Ishikawa (cell line): ENCODE measurements at regions not wholly inside any gene's neighbourhood (a gene's known extent, or its start where the extent isn't known, plus 50 kb on each side); places are given as distances from the start of the nearest gene placed in this dataset.

ENCODE experiments used
- CEBPB ChIP-seq: IDR thresholded peaks from 2 replicates; pipeline ENCODE4 v1.6.1; 2012
- CREB1 ChIP-seq: IDR thresholded peaks from 2 replicates; pipeline ENCODE4 v1.6.1; 2012; ENCODE audit warnings: low read depth
- EGR1 ChIP-seq: IDR thresholded peaks from 2 replicates; pipeline ENCODE4 v1.6.1; 2012
- EP300 ChIP-seq: IDR thresholded peaks from 2 replicates; pipeline ENCODE4 v1.6.1; 2012; ENCODE audit warnings: borderline replicate concordance
- FOXM1 ChIP-seq: IDR thresholded peaks from 2 replicates; pipeline ENCODE4 v1.6.1; 2012; ENCODE audit warnings: low read depth, borderline replicate concordance
- MAX ChIP-seq: IDR thresholded peaks from 2 replicates; pipeline ENCODE4 v1.6.1; 2012
- NFIC ChIP-seq: IDR thresholded peaks from 2 replicates; pipeline ENCODE4 v1.6.1; 2012
- RAD21 ChIP-seq: IDR thresholded peaks from 2 replicates; pipeline ENCODE4 v1.6.1; 2012; ENCODE audit warnings: low read depth
- REST ChIP-seq: IDR thresholded peaks from 2 replicates; pipeline ENCODE4 v1.6.1; 2012; ENCODE audit warnings: low read depth, mild to moderate bottlenecking
- TAF1 ChIP-seq: IDR thresholded peaks from 2 replicates; pipeline ENCODE4 v1.6.1; 2012; ENCODE audit warnings: low read depth, mild to moderate bottlenecking
- TCF12 ChIP-seq: IDR thresholded peaks from 2 replicates; pipeline ENCODE4 v1.6.1; 2012; ENCODE audit warnings: low read depth
- TEAD4 ChIP-seq: IDR thresholded peaks from 2 replicates; pipeline ENCODE4 v1.6.1; 2012
- USF1 ChIP-seq: IDR thresholded peaks from 2 replicates; pipeline ENCODE4 v1.6.1; 2012
- YY1 ChIP-seq: IDR thresholded peaks from 2 replicates; pipeline ENCODE4 v1.6.1; 2012; ENCODE audit warnings: low read depth
- ZBTB7A ChIP-seq: IDR thresholded peaks from 2 replicates; pipeline ENCODE4 v1.6.1; 2012; ENCODE audit warnings: low read depth

GRCh38 chr3:64970634-64971033 is 282.8 kb upstream of the ADAMTS9 start:
- TF ChIP-seq EGR1, result no peak
- TF ChIP-seq REST, result no peak
- no peak for TF ChIP-seq CEBPB
- no peak for TF ChIP-seq EP300
- TF ChIP-seq CREB1, result no peak
- no peak for TF ChIP-seq ZBTB7A
- TF ChIP-seq TEAD4, result no peak
- no peak for TF ChIP-seq TAF1
- no peak for TF ChIP-seq NFIC
- no peak for TF ChIP-seq USF1
- TF ChIP-seq RAD21, result no peak
- TF ChIP-seq FOXM1, result no peak
- TF ChIP-seq MAX, result no peak
- TF ChIP-seq TCF12, result no peak
- no peak for TF ChIP-seq YY1

GRCh38 chr3:64961301-64961700 is 273.5 kb upstream of the ADAMTS9 start:
- no peak for TF ChIP-seq RAD21
- TF ChIP-seq ZBTB7A, result no peak
- no peak for TF ChIP-seq TEAD4
- no peak for TF ChIP-seq EP300
- no peak for TF ChIP-seq USF1
- no peak for TF ChIP-seq NFIC
- no peak for TF ChIP-seq EGR1
- no peak for TF ChIP-seq TCF12
- TF ChIP-seq YY1, result no peak
- TF ChIP-seq MAX, result no peak
- no peak for TF ChIP-seq REST
- no peak for TF ChIP-seq CEBPB
- no peak for TF ChIP-seq TAF1
- TF ChIP-seq CREB1, result no peak
- no peak for TF ChIP-seq FOXM1

- TF ChIP-seq USF1 (no peak), NFIC (no peak), REST (no peak), RAD21 (no peak), TCF12 (no peak), TAF1 (no peak), TEAD4 (no peak), YY1 (no peak), CREB1 (no peak), EP300 (no peak), ZBTB7A (no peak), EGR1 (no peak)
Measured at GRCh38 chr3:64958199-64958843, 270.5 kb upstream of the ADAMTS9 start.
